ENCODE measurements at regions not wholly inside any gene's neighbourhood (a gene's known extent, or its start where the extent isn't known, plus 50 kb on each side); places are given as distances from the start of the nearest gene placed in this dataset.

DNA sequence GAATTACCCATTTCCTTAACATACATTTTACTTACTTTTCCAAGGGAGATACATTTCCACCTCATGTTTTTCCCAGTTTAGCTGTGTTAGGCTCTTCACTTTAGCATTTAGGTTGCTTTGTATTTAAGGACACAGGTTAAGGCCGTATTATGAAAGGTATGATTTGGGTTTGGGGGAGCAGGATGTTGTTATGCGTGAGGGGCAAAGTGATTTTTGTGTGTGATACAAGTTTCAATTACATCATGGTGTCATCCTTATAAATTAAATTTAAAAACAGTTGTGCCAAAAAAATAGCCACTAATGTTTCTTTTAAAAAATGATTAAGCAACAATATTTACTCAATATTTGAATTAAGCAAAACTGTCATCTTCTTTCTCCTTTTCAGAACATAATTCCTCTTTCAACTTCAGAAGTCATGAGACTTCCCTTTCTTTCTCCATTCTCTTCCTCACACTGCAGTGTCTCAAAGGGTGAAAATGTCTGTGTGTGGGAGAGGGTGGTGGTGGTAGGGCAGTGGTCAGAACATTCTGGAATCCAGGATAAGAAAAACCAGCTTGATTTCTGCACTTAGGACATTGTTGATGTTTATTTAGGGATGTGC, 126.2 kb downstream of the KCNRG start:
- Histone ChIP-seq H3K9me3 (ENCODE audit: control insufficient read depth, low read depth, low read length) (no peaks in the 10 kb centered on the region), H3K27me3 (ENCODE audit: control insufficient read depth, insufficient read depth, low read length) (no peaks in the 10 kb centered on the region), H3K4me3 (ENCODE audit: low read length) (no peak overlapping the region), H3K4me1 (ENCODE audit: control insufficient read depth, insufficient read depth, low read length) (no peaks in the 10 kb centered on the region), H3K36me3 (ENCODE audit: control insufficient read depth, insufficient read depth, low read length) (no peaks in the 10 kb centered on the region), H3K27ac (ENCODE audit: low read length) (no peak overlapping the region)
- no peak for DNase-seq
- WGBS (ENCODE audit: insufficient coverage, low lambda C conversion rate), result 100% methylated on average over 2 of the region's 2 CpGs

- Histone ChIP-seq H3K27me3 (ENCODE audit: control insufficient read depth, insufficient read depth, low read length) (no peaks in the 10 kb centered on the region), H3K9me3 (ENCODE audit: control insufficient read depth, low read depth, low read length) (no peaks in the 10 kb centered on the region), H3K36me3 (ENCODE audit: control insufficient read depth, insufficient read depth, low read length) (no peaks in the 10 kb centered on the region), H3K27ac (ENCODE audit: low read length) (no peak overlapping the region), H3K4me3 (ENCODE audit: low read length) (no peak overlapping the region), H3K4me1 (ENCODE audit: control insufficient read depth, insufficient read depth, low read length) (no peaks in the 10 kb centered on the region)
- no CpG with 5 or more reads among the region's 1 CpG for WGBS (ENCODE audit: insufficient coverage, low lambda C conversion rate)
- no peak for DNase-seq
Measured at GRCh38 chr13:50144246-50145160, 129.3 kb downstream of the KCNRG start.

DNA sequence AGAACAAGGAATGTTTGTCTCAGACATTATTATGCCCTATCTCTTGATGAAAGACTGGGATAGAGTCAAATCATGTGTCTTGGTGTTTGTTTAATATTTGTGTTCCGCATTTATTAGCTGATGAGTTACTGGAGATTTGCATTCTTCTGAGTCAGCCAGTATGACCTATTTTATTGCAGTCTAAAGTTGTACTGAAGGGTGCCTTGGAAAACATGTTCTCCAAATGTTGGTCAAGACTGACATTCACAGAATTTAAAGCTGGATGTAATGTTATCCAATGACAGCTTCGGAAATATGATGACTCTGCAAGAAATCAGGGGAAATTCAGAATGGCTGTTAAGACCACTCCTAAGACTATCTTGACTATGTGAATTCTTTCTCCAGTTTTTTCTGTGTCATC, 134.0 kb downstream of the KCNRG start:
- H3K27me3 ChIP-seq (ENCODE audit: control insufficient read depth, insufficient read depth, low read length), result no peaks in the 10 kb centered on the region
- no peaks in the 10 kb centered on the region for H3K4me1 ChIP-seq (ENCODE audit: control insufficient read depth, insufficient read depth, low read length)
- H3K4me3 ChIP-seq (ENCODE audit: low read length), result no peak overlapping the region
- H3K36me3 ChIP-seq (ENCODE audit: control insufficient read depth, insufficient read depth, low read length), result no peaks in the 10 kb centered on the region
- WGBS (ENCODE audit: insufficient coverage, low lambda C conversion rate), result no CpG with 5 or more reads among the region's 2 CpGs
- no peak overlapping the region for H3K27ac ChIP-seq (ENCODE audit: low read length)
- H3K9me3 ChIP-seq (ENCODE audit: control insufficient read depth, low read depth, low read length), result no peaks in the 10 kb centered on the region
- DNase-seq, result no peak

DNA sequence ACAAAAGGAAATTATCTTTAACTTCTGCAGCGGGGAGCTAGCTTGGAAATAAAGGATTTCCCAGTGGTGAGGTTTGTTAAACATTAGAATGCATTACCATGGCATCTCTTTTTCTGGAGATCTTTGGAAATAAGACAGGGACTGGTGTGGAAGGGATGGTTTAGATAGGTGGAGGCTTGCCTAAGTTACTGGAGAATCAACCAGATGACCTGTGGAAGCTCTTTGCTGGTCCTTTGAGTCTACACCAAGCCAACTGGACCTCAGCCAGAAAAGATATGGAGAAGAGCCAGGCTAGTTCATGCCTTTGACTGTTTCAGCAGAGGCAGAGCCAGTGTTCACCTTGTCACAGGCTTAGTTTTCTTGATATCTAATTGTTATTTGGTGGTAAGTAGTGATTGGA, 134.7 kb downstream of the KCNRG start:
- WGBS (ENCODE audit: insufficient coverage, low lambda C conversion rate), result 100% methylated on average over 1 of the region's 1 CpG
- no peak overlapping the region for H3K4me3 ChIP-seq (ENCODE audit: low read length)
- no peaks in the 10 kb centered on the region for H3K9me3 ChIP-seq (ENCODE audit: control insufficient read depth, low read depth, low read length)
- H3K27me3 ChIP-seq (ENCODE audit: control insufficient read depth, insufficient read depth, low read length), result no peaks in the 10 kb centered on the region
- no peak for DNase-seq
- H3K4me1 ChIP-seq (ENCODE audit: control insufficient read depth, insufficient read depth, low read length), result no peaks in the 10 kb centered on the region
- no peak overlapping the region for H3K27ac ChIP-seq (ENCODE audit: low read length)
- no peaks in the 10 kb centered on the region for H3K36me3 ChIP-seq (ENCODE audit: control insufficient read depth, insufficient read depth, low read length)

- Histone ChIP-seq H3K4me1 (ENCODE audit: control insufficient read depth, insufficient read depth, low read length) (no peaks in the 10 kb centered on the region), H3K4me3 (ENCODE audit: low read length) (no peak overlapping the region), H3K27ac (ENCODE audit: low read length) (no peak overlapping the region), H3K27me3 (ENCODE audit: control insufficient read depth, insufficient read depth, low read length) (no peaks in the 10 kb centered on the region), H3K9me3 (ENCODE audit: control insufficient read depth, low read depth, low read length) (no peaks in the 10 kb centered on the region), H3K36me3 (ENCODE audit: control insufficient read depth, insufficient read depth, low read length) (no peaks in the 10 kb centered on the region)
- no peak for DNase-seq
- 50% methylated on average over 1 of the region's 3 CpGs for WGBS (ENCODE audit: insufficient coverage, low lambda C conversion rate)
Measured at GRCh38 chr13:50152224-50152623, 137.0 kb downstream of the KCNRG start.

- WGBS (ENCODE audit: insufficient coverage, low lambda C conversion rate), result 84% methylated on average over 5 of the region's 7 CpGs
- H3K9me3 ChIP-seq (ENCODE audit: control insufficient read depth, low read depth, low read length), result no peaks in the 10 kb centered on the region
- no peak for DNase-seq
- no peaks in the 10 kb centered on the region for H3K36me3 ChIP-seq (ENCODE audit: control insufficient read depth, insufficient read depth, low read length)
- H3K27me3 ChIP-seq (ENCODE audit: control insufficient read depth, insufficient read depth, low read length), result no peaks in the 10 kb centered on the region
- H3K4me3 ChIP-seq (ENCODE audit: low read length), result no peak overlapping the region
- H3K4me1 ChIP-seq (ENCODE audit: control insufficient read depth, insufficient read depth, low read length), result no peaks in the 10 kb centered on the region
- no peak overlapping the region for H3K27ac ChIP-seq (ENCODE audit: low read length)
Measured at GRCh38 chr13:50152655-50153309, 137.5 kb downstream of the KCNRG start.

DNA sequence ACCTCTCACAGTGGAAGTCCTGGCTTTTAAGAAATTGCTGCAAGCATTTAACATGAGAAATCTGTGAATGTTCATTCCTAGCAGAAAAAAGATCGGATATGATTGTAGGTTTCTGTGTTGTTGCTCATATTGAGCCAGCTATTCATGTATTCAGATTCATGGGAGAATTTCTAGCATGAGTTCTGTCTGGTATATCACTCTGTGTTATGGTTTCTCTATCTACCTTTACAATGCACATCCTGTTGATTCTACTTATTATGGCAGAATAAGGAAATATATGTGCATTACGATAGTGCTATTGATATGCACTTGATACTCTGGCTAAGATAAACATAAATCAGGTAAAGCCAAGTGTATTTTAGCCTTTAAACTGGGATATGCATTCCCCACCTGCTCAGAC, 138.2 kb downstream of the KCNRG start:
- H3K9me3 ChIP-seq (ENCODE audit: control insufficient read depth, low read depth, low read length), result no peaks in the 10 kb centered on the region
- no CpG with 5 or more reads among the region's 2 CpGs for WGBS (ENCODE audit: insufficient coverage, low lambda C conversion rate)
- H3K27me3 ChIP-seq (ENCODE audit: control insufficient read depth, insufficient read depth, low read length), result no peaks in the 10 kb centered on the region
- H3K27ac ChIP-seq (ENCODE audit: low read length), result no peak overlapping the region
- no peaks in the 10 kb centered on the region for H3K36me3 ChIP-seq (ENCODE audit: control insufficient read depth, insufficient read depth, low read length)
- no peak overlapping the region for H3K4me3 ChIP-seq (ENCODE audit: low read length)
- DNase-seq, result no peak
- no peaks in the 10 kb centered on the region for H3K4me1 ChIP-seq (ENCODE audit: control insufficient read depth, insufficient read depth, low read length)

- Histone ChIP-seq H3K4me1 (ENCODE audit: control insufficient read depth, insufficient read depth, low read length) (no peaks in the 10 kb centered on the region), H3K36me3 (ENCODE audit: control insufficient read depth, insufficient read depth, low read length) (no peaks in the 10 kb centered on the region), H3K27me3 (ENCODE audit: control insufficient read depth, insufficient read depth, low read length) (no peaks in the 10 kb centered on the region), H3K27ac (ENCODE audit: low read length) (no peak overlapping the region), H3K4me3 (ENCODE audit: low read length) (no peak overlapping the region), H3K9me3 (ENCODE audit: control insufficient read depth, low read depth, low read length) (no peaks in the 10 kb centered on the region)
- WGBS (ENCODE audit: insufficient coverage, low lambda C conversion rate), result 69% methylated on average over 4 of the region's 5 CpGs
- DNase-seq, result no peak
Measured at GRCh38 chr13:50153876-50154275, 138.6 kb downstream of the KCNRG start.

DNA sequence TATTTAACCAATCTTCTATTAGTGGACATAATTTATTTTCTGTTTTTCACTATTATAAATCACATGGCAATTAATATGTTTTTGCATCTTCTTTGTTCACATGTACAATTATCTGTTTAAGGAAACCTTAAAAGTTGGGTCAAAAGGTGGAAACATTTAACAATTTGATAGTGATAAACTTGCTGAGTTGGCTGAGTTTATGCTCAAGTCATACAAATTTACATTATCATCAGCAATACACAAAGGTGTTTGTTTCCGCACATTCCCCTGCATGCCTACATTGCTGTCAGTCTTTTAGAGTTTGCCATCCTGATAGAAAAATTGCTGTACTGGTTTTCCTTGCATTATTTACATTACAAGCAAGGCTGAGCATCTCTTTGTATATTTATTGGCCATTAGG, 139.5 kb downstream of the KCNRG start:
- no peaks in the 10 kb centered on the region for H3K9me3 ChIP-seq (ENCODE audit: control insufficient read depth, low read depth, low read length)
- H3K36me3 ChIP-seq (ENCODE audit: control insufficient read depth, insufficient read depth, low read length), result no peaks in the 10 kb centered on the region
- no peaks in the 10 kb centered on the region for H3K27me3 ChIP-seq (ENCODE audit: control insufficient read depth, insufficient read depth, low read length)
- no CpG with 5 or more reads among the region's 1 CpG for WGBS (ENCODE audit: insufficient coverage, low lambda C conversion rate)
- H3K4me1 ChIP-seq (ENCODE audit: control insufficient read depth, insufficient read depth, low read length), result no peaks in the 10 kb centered on the region
- H3K27ac ChIP-seq (ENCODE audit: low read length), result no peak overlapping the region
- DNase-seq, result no peak
- H3K4me3 ChIP-seq (ENCODE audit: low read length), result no peak overlapping the region

DNA sequence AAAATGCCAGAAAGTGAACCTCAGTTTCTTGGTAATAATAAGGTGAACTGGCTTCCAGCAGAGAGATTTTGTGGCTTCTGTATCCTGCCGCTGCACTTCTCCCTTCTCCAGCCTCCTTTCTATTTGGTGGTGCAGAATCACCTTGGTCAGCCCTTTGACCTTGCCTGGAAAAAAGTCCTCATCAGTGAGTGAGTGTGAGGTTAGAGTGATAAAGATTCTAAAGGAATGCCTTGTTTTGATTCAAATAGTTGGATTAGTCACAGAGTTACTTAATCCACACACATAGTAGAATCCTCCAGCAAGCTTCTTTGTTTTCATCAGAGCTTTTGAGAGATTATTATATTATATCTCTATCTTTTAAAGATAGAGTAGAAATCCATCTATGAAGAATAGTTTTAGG, 140.9 kb downstream of the KCNRG start:
- no CpG with 5 or more reads among the region's 1 CpG for WGBS (ENCODE audit: insufficient coverage, low lambda C conversion rate)
- H3K4me3 ChIP-seq (ENCODE audit: low read length), result no peak overlapping the region
- no peaks in the 10 kb centered on the region for H3K27me3 ChIP-seq (ENCODE audit: control insufficient read depth, insufficient read depth, low read length)
- DNase-seq, result no peak
- H3K36me3 ChIP-seq (ENCODE audit: control insufficient read depth, insufficient read depth, low read length), result no peaks in the 10 kb centered on the region
- no peaks in the 10 kb centered on the region for H3K4me1 ChIP-seq (ENCODE audit: control insufficient read depth, insufficient read depth, low read length)
- no peaks in the 10 kb centered on the region for H3K9me3 ChIP-seq (ENCODE audit: control insufficient read depth, low read depth, low read length)
- no peak overlapping the region for H3K27ac ChIP-seq (ENCODE audit: low read length)
